MV-4-11 (cell line): ENCODE measurements at regions not wholly inside any gene's neighbourhood (a gene's known extent, or its start where the extent isn't known, plus 50 kb on each side); places are given as distances from the start of the nearest gene placed in this dataset.

Experiments used
- DNase-seq: peaks from one replicate; lab custom pipeline; 2025; lab: John Stamatoyannopoulos, UW

DNA sequence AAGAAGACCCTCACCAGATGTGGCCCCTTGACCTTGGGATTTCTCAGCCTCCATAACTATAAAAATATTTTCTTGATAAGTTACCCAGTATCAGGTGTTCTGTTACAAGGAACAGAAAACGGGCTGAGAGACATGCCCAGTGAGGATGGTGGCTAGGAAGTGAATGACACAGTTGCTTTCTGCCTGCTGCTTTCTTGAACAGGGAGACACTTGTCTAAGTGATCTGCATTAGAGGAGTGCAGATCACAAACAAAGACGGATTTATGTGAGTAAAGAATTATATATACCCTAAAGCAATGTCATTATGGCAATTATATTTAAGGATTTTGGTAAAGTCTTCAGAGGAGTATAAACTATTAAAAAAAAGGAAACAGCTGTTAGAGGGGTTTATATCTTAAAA lies 169.2 kb upstream of the AHR start:
- DNase-seq = no peak

DNA sequence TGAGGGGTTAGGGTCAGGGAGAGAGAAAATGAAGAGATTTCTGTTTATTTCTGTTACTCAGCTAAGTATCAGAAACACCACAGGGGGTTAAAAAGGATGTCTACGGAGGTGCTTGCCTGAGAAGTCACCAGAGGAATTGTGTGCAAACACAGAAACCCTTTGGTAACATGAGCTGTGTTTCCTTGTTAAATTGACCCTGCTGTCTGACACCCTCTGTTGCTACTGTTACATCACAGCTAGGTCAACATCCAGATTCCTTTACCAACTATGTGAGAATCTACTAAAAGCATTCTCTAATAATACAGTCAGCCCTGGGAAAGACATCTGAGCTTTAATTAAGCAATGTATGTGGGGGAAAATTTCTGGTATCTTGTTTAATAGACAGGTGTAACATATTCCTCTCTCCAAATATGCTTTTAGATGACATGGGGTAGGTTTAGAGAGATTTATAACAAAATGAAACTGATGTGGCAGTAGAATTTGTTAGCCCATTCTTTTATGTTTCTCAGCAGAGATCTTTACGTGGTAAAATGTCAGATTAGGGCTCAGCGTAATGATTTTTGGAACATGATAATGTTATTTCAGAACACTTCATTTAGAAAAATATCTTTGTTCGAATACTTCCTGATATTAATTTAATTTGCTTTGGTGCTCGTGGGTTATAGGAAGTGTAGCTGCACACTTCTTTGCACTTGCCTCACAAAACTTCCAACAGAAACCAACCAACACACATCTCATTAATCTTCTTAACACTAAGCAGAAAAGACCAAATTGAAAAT lies 168.0 kb upstream of the AHR start:
- DNase-seq = no peak

DNA sequence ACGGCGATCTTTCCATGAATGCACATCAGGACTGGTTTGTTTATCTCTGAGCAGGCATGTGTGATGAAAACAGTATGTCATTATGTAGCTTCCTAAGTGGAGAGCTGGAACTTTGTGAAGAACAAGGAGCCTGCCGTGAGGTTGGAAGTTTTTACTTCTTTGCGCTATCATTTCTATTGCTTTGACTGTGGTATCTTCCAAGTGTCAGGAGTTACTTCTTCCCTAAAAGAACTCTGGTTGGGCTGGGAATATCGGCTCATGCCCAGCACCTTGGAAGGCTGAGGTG lies 167.4 kb upstream of the AHR start:
- no peak for DNase-seq

DNA sequence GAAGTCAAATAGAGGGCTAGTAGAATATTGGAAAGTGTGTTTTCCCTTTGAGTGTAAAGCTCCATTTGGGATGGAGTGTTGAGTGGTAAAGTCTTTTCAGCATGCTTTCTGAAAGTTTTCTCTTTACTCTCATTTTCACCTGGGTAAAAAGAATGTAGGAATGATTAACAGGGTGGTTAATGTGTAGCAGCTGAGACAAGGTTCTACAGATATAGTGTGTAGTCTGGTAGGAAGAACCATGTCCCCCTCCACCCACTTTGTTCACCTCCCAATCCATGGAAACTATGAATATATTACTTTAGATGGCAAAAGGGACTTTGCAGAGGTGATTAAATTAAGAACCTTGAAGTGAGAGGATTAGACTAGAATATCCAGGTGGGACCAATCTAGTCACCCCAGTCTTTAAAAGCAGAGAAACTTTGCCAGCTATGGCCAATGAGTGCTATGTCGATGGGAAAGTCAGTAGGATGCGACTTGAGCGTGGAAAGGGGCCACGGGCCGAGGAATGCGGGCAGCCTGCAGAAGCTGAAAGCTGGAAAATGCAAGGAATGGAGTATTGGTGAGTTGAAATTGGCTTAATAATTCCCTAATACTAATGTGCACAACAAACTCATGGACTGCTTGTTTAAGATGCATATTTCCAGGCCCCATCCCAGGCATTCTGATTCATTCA lies 166.3 kb upstream of the AHR start:
- no peak for DNase-seq

DNA sequence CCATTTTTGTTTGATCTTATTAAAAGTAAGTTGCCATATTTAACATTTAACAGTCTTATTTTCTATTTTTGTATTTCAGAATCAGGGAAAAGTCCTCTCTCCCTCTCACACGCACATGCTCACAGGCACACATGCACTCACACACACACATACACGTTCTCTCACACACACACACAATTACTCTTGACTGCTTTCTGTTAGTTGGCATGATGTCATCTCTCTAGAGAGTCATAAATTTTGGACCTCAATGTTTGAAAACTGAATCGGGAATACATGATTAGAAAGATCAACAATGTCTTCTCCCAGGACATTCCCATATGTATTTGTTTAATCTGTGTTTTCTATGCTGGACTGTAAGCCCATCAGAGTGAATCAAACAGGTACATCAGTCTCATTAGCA lies 165.7 kb upstream of the AHR start:
- DNase-seq = no peak

DNA sequence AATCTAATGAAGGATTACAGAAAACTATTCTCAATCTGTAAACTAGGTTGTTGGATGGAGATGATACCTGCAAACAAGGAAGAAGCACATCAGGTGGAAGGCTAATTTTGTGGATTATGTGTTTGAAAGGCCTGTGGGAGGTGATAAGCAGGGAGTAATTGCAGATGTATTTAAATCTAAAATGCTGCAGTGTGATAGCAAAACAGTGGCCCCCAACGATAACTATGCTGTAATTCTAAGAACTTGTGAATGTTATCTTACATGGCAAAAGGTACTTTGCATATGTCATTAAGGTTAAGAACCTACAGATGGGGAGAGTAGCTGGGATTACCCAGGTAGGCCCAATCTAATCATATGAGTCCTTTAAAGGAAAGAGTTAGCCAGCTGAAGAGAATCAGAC lies 164.5 kb upstream of the AHR start:
- no peak for DNase-seq

DNA sequence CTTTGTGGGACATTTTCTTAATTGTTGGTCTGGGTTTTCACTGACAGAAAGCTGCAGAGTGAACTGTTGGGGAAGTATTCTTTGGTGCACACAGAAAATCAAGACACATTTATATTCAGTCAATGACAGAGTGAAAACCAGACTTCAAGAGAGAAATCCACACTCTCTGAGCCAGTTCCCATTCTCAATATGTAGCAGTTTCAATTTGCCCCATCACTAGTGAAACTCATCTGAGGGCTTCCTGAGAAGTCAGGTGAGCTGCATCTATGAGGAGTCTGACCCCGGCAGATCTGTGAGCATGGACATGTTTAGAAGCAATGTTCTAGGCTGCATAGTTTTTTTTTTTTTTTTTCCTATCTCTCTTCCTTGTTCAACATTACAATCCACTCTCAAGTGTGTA lies 163.7 kb upstream of the AHR start:
- DNase-seq = no peak

DNA sequence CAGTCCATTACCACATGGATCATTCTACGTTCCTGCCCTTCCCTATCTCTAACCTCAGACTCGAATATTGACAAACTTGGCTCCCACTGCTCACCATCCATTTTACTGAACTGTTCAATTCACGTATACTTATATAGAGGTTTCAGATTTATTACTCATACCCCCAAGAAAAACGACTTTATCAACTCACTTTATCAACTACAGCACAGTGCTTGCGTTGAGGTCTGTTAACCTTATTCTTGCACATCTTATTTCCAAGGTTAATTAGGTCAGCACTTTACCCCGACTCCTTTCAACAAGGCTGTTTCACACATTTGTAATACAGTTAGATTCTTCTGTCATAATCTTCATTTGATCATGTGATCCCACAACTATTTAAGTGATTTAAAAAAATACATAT lies 162.3 kb upstream of the AHR start:
- DNase-seq = no peak

DNA sequence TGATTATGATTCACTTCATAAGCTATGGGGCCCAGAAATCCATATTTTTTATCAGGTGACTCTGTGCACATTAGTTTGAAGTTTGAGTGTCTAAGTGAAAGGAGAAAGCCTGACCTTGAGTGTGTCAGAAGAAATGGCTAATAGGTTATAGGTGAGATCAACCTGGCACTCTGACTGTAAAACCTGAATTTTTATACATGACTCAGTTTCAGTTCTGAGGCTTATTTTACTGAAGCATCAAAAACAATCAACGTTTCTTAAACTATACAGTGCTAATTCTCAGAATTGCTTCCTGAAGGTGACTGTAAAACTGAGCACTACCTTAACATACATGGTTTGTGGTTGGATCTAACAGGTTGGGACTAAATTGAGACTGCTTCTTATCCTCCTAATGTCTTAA lies 159.4 kb upstream of the AHR start:
- no peak for DNase-seq

DNA sequence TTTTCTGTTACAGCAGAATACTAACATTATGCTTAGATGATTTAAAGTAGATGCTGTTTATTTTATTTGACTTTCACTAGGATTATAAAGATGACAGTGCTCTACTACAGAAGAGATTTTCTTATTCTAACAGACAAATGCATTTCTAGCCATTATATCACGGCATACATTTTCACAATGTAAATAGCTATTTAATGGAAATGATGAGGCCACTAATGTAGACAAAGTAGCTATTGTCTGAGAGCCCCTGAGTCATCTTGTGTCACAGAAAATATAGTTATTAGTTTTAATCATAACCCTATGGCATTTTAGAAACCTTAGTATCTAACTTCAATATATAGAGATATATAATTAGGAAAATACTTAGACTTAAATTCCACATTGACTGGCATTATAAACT lies 158.0 kb upstream of the AHR start:
- no peak for DNase-seq

DNA sequence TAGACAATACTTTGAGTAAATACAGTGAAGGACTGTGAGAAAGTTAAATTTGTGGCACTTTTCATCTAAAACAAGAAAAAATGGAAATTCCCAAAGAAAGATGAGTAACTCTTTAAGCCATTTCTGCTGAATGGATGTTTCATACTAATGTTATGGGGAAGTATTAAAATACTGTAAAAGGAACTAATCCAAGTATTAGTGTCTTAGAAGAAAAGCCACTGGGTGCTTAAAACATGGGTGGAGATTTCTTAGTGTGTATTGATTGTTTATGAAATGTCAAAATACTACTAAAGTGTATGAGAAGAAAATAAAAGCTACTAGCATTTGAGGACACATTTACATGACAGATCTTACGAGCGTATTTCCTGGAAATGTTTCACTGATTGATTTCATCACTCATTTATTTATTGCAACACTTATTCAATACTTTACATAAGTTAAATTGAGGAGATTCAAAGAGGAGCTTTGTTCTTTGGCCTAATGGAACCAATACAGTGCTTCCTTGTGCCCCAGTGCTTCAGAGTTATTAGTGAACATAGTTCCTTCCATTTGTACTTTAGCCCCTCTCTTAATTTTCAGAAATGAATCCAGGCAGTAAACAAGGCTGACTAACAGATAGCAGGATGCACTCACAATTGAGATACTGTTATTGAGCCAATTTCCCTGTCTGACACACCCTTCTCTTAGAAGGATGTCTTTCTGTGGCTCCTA lies 155.5 kb upstream of the AHR start:
- DNase-seq = peak; percentile 19

DNA sequence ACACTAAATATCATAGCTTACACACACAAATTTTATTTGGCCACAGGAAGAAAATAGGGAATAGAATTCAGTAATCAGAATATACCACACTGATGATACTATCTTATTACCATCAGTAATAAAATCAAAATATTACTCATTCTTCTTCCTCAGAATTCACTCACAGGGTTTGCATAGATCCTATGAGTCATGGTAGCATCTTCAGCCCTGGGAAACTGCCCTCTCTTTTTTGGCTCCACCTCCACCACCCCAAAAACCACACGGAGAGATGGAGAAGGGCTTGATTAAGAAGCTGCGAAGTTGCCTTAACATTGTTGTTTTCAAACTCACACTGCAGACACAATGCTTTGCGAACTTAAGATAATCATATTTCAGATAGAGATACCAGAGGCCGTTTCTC lies 154.1 kb upstream of the AHR start:
- peak; percentile 69 for DNase-seq

DNA sequence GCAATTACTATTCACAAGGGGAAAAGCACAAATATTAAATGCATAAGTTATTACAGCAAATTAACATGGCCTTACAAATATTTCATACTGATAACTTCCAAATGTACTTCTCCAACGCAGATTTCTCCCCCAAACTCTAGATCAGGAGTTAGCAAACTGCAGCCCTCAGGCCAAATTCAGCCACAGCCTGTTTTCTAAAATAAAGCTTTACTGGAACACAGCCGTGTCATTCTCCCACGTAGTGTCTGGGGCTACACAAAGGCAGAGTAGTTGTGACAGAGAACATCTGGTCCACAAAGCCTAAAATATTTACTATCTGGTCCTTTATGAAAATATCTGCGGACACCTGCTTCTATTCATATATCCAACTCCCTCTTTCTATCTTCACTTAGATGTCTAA lies 151.8 kb upstream of the AHR start:
- no peak for DNase-seq

DNA sequence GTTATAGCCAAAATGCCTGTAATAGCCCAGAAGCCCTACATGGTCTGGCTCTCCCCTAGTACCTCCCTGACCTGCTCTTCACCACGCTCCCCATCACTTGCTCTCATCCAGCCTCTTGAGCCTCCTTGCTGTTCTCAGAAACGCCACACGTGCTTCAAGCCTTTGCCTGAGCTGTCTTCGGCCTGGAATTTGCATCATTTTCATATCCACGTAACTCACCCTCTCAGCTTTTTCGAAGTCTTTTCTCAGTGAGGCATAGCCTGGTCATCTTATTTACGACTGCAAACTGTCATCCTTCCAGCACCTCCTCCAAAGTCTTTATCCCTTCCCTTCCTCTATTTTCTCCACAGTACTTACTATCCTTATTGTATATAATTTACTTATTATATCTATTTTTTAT lies 151.0 kb upstream of the AHR start:
- peak; percentile 3 for DNase-seq

DNA sequence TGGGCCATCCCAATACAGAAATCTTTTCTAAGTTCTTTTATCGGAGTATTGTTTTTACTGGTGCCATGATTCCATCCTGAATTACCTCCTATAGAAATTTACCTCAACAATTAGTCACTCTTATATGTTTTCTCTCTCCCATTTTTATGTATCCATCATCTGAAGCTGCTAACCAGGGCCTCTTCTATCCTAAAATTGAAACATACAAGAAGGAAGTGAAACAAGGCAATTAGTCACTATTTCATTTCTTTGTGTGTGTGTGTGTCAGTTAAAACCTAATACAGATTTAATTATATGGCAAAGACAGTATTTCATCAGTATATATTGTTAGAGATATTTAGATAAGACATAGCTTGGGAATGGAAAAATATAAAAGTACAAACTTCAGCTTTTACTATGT lies 148.4 kb upstream of the AHR start:
- DNase-seq = peak; percentile 85

DNA sequence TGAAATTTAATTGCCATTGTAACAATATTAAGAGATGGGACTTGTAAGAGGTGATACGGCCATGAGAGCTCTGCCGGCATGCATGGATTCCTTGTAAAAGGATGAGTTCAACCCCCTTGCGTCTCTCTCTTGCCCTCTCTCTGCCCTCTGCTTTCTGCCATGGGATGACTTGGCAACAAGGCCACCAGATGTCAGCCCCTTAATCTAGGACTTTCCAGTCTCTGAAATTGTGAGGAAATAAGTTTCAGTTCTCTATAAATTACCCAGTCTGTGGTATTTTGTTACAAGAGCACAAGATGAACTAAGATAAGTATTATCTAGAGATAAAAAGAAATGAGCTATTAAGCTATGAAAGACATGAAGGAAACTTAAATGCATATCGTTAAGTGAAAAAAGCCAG lies 145.7 kb upstream of the AHR start:
- DNase-seq = peak; percentile 98

DNA sequence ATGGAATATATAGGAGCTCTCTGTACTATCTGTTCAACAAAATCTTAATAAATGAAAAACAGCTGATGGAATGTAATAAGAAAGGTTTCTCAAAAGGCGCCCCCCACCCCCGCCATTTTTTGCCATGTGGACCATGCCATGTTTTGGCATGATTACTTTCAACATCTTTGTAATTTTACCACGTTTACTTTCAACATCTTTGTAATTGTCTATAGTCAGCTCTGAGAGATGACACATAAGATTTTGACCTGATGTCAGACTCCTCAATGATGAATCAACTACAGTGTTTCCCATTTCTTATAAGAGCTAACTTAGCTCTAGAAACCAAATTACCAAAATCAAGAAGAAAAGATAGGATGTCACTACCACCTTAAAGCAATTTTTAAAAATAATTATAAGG lies 144.9 kb upstream of the AHR start:
- DNase-seq = peak; percentile 46

DNA sequence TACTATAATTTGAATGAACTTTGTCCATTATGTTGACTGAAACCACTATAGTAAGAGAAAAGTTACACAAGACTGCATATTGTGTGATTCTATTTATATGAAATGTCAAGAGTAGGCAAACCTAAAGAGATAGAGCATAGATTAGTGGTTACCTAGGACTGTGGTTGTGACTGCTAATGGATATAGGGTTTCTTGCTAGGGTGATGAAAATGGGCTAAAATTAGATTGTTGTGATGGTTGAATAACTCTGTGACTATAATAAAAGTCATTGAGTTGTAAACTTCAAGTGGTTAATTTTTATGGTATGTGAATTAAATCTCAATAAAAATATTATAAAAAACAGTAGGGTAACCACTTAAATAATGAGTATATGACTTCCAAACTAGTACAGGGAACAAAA lies 142.9 kb upstream of the AHR start:
- peak; percentile 76 for DNase-seq

DNA sequence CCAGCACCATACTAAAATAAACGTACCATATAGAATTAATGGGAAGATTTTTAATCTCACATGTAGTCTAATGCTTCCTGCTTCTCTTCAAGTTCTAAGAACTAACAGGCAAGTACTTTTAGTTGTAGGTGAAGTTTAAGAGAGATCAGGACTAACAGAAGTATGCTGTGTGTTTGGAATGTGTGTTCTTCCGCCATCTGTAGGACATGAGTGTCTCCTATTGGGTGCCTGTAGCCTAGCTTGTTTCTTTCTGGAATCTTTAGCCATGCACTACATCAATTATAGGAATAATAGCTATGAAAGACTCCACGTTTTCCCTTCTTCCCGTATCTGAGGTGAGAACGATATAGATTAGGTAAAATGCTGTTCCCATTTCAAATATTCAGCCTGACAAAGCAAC lies 140.2 kb upstream of the AHR start:
- no peak for DNase-seq

DNA sequence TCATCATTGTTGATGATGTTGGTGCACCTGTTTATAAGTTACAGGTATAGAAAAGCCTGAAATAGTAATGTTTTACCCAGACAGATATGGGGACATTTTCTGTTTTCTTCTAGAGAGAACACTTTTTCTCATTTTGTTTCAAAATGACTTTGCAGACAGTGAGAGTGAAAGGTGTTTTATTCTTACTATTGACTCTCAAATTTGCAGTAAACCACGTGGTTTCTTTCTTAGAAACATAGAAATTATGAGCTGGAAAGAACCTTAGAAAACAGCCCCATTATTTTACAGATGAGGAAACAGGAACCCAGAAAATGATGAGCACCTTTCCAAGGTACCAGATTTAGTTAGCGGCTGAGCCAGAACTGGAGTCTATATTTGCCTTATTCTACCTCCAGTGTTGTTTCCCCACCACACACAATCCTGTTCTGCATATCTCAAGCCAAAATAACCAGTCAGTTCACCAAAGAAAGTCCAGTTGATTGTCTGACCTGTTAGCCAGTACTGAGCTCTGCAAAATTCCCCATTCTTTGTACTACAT lies 138.9 kb upstream of the AHR start:
- no peak for DNase-seq

DNA sequence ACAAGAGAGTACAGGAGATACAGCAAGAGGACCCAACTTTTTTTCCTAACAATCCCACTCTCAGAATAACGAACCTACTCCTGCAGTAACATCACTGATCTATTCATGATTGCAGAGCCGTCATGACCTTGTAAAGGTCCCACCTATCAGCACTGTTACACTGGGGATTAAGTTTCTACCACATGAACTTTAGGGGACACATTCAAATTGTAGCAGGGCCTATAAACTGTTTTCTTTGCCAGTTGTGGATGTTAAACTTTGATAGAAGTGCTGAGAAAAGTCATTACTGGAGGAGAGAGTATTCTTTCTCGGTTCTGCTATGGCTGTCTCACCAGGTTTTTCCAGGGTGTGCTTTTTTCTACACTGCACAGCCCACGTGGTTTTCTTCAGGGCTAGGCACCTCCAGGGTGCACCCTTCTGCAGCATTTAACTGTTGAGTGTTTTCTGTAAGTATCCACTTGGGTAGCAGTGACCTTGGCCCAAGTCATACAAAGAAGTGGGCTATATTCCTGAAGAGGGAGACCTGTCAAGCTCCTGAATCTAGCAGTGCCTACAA lies 131.6 kb upstream of the AHR start:
- DNase-seq = no peak

DNA sequence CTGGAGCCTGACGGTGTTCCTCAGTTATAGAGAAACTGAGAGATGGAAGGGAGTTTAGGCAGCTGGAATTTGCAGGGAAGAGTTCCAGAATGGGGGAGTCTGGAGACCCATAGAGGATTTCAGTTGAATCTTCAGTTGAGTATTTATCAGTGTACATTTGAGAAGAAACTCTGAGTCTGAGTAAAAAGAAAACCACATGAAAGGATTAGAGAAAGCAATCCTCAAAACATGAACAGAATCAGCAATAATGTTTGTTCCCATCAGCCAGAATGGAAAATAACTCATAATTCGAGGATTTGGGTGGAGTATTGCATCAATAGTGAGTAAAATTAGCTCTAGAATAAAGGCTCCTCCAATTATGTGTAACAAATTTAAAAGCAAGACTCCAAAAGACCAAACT lies 130.0 kb upstream of the AHR start:
- no peak for DNase-seq

DNA sequence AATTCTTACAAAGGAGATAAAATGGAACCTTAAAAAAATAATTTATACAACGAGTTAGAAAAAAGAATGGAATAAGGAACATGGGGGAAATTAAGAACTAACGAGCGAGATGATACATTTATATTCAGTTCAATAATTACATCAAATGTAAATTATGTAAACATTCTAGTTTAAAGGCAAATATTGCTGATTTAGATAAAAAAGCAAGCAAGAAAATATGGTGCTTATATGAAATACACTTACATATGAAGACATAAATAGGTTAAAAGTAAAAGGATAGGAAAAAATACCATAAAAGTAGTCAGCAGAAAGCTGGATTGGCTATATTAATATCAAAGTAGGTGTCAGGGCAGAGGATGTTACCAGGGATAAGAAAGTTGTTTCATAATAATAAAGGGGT lies 127.0 kb upstream of the AHR start:
- no peak for DNase-seq
